RPMI7951 (cell line): ENCODE measurements at regions not wholly inside any gene's neighbourhood (a gene's known extent, or its start where the extent isn't known, plus 50 kb on each side); places are given as distances from the start of the nearest gene placed in this dataset.
A peak's percentile ranks its signal among the peaks of the same experiment; 100 is the strongest.

Experiments
- DNase-seq: peaks from one replicate; pipeline ENCODE4 v3.0.0-alpha.2; 2012; ENCODE audit warnings: low read depth

- DNase-seq: no peak
Observed at GRCh38 chr2:102078773-102079172, 63.8 kb upstream of the IL1R1 start.

DNA sequence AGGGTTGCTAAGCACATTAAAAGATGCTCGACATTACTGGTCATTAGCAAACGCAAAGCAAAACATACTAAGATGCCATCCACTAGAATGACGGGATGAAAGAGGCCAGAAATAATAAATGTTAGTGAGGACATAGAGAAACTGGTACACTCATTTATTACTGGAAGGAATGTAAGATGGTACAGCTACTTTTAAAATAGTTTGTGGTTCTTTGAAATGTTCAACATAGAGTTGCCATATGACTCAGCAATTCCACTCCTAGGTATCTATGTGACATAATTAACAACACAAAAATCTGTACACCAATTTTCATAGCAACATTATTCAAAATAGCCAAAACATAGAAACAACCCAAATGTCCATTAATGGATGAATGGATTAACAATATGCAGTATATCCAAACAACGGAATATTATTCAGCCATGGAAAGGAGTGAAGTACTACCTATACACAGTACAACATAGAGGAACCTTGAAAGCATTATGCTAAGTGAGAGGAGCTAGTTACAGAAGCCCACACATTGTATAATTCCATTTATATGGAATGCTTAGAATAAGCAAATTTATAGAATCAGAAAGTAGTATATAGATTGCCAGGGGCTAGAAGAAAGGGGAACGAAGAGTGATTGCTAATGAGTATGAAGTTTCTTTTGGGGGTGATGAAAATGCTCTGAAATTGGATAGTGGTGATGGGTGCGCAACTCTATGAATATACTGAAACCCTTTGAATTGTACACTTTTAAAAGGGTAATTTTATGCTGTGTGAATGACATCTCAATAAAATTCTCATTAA, 61.9 kb upstream of the IL1R1 start:
- DNase-seq: peak; percentile 72

GRCh38 chr2:102081243-102081522, 61.4 kb upstream of the IL1R1 start:
- DNase-seq: no peak

GRCh38 chr2:102081606-102082005, 60.9 kb upstream of the IL1R1 start:
- no peak for DNase-seq

- DNase-seq: peak; percentile 84
Observed at GRCh38 chr2:102082571-102083392, 59.8 kb upstream of the IL1R1 start.

GRCh38 chr2:102083393-102083703, 59.2 kb upstream of the IL1R1 start:
- no peak for DNase-seq

DNA sequence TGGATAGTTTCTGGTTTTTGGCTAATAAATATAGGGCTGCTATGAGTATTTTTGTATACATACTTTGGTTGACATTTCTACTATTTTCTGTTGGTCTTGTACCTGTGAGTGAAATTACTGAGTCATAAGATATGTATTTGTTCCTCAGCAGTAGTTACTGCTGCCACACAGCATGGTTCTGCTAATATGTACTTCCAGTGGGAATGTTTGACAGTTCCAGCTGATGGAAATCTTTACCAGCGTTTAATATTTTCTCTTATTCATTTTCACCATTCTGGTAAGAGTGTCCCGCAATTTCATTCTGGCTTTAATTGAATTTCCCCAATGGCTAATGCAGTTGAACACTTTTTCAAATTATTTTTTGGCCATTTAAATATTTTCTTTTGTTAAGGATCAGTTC, 57.9 kb upstream of the IL1R1 start:
- DNase-seq: no peak

GRCh38 chr2:102085238-102085637, 57.3 kb upstream of the IL1R1 start:
- DNase-seq: no peak

DNA sequence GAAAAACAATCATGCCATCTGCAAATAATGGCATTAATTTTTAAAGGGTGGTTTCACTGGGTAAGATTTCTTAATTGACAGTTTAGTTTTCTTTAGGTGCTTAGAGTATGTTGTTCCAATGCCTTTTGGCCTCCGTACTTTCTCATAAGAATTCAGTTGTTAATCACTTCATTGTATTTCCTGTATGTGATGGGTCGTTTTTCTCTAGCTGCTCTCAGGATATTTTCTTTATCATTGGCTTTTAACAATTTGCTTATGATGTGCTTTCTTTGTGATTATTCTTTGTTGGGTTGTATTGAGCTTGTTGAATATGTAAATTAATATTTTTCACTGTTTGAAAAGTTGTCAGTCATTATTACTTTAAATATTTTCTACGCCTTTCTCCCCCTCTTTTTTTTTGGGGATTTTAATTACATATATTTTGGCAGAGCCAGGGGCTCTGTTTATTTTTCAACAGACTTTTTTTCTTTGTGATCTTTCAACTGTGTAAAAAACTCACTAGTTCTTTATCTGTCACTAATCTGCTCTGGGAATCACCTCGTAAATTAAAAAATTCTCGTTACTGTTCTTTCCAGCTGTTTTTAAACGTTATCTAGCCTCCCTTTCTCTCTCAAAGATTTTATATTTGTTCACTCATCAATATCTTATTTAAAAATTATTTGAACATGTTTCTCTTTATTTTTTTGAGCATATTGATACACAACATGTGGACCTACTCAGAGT, 56.2 kb upstream of the IL1R1 start:
- DNase-seq: no peak

DNA sequence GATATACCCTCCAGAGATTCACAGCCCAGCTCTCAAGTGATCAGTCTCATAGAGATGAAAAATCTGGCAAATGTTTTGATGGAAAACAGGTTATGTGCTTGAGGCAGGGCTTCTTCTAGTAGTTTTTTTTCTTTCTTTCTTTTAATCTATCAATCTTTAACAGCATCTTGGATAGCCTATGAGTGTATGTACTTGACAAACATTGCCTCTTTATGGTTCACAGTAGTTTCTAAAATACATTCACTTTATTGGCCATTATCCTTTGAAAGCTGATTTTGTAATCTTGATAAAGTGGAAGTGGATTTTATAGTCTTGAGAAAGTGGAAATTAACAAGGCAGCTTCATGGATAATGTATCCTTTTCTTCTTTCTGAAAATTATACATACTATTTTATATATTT, 51.4 kb upstream of the IL1R1 start:
- DNase-seq: no peak

DNA sequence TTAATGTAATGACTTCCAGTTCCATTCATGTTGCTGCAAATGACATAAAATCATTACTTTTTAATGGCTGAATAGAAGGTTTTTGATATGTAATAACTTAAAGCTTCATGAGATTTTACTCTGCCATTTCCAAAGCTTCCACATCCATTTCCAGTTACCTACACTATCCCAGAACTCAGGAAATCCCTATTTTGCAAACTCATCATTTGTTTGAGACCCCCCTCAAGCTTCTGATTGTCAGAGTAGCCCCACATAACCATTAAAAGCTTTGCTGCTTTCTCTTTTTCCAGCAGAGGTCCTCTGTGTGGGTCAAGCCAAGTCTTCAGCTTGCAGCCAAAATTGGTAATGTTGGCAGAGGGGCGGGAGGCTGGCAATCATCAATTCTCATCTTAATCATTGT, 50.6 kb upstream of the IL1R1 start:
- DNase-seq: no peak

GRCh38 chr2:102092535-102092934, 50.0 kb upstream of the IL1R1 start:
- DNase-seq: no peak
